GM19238 (cell line): ENCODE measurements at regions not wholly inside any gene's neighbourhood (a gene's known extent, or its start where the extent isn't known, plus 50 kb on each side); places are given as distances from the start of the nearest gene placed in this dataset.

ENCODE experiments used
- DNase-seq: peaks from one replicate; pipeline ENCODE4 v3.0.0; 2011; ENCODE audit warnings: low spot score; ENCODE audit not compliant: insufficient read length

DNA sequence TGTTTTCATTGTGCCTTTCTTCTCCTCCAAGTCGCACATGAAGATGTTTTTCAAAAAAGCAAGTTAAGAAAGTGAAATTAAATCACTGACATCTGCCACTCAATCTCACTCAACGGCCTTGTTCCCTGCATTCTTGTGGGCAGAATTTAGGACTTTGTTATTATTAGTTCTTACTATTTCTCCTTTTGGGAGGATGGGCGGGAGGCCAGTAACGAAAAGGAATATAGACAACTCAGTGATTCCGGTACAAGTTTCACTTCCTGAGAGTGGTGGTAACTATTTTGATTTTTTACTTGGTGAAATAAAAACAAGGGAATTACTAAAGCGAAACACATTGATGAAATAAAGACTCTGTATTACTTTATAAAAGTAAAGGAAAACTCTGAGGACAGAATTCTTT, 231.9 kb upstream of the HABP2 start:
- no peak for DNase-seq

- no peak for DNase-seq
These were observed 230.0 kb upstream of the HABP2 start for GRCh38 chr10:113322843-113323242.

DNA sequence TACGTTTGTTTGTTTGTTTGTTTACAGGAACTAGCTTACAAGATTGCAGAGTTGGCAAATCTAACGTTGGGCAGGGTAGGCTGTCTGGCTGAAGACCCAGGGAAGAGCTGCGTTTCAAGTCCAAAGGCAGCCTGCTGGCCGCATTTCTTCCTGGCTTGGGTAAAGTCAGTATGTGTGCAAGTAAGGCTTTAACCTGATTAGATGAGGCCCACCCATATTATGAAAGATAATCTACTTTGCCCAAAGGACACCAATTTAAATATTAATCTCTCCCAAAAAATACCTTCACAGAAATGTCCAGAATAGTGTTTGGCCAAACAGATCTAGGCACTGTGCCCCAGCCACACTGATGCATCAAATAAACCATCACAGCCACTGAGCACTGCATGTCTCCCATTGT, 228.9 kb upstream of the HABP2 start:
- no peak for DNase-seq

GRCh38 chr10:113326160-113327111, 226.4 kb upstream of the HABP2 start:
- DNase-seq, result no peak

DNA sequence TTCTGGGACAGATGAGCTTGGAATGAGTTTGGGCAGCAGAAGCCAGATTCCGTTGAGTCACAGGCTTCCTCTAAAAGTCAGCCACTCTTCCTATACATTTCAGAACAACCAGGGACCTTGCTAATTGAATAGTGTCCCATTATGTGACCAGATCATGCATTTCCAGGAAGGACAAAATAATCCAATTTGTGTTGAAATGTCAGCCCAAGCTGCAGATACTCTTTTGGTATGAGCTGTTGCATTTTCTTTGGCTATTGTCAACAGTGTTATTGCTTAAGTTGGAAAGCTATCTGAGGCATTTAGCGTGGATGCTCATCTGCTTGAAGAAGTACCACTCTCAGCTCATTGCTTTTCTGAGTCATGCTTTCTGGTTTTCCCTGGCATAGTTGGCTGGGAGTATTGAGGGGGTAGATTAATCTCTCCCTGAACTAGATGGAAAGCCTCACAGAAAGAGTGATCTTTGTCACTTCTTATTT, 223.7 kb upstream of the HABP2 start:
- DNase-seq, result no peak

DNA sequence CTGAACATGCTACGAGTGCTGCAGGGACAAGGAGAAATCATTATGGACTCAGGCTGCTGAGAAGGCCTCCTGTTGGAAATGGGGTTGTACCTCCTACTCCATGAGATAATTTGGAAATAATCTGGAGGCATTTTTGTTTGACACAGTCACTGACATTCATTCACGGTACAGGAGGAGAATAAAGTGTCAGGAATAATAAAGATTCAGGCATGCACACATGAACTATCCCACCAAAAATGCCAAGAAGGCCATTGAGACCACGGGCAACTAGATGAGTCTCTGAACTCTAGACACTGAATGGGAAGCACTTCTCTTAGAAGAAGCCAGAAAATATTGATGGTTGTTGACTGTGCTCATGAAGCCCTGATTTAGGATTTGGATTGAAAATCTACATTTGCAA, 220.9 kb upstream of the HABP2 start:
- no peak for DNase-seq

GRCh38 chr10:113333313-113333712, 219.5 kb upstream of the HABP2 start:
- DNase-seq, result no peak

- no peak for DNase-seq
These were observed 217.3 kb upstream of the HABP2 start for GRCh38 chr10:113335592-113335991.

GRCh38 chr10:113336549-113337130, 216.2 kb upstream of the HABP2 start:
- DNase-seq, result no peak

DNA sequence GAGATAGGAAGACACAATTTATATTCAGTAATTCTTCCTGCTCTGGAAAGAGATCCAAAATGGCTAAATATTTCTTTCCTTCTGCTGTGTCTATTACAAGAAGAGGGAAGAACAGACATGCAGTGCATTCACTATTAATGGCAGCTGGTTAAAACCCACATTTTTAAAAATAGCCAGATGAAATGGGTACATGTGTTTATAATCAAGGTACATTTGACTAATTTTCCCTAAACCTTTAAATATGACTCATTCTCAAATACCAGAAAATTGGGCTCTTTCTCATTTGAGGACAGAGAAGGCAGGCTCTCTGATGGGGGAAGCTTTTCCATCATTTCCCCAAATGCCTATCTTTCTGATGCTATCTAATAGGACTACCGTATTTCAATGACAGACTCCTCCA, 215.7 kb upstream of the HABP2 start:
- no peak for DNase-seq

DNA sequence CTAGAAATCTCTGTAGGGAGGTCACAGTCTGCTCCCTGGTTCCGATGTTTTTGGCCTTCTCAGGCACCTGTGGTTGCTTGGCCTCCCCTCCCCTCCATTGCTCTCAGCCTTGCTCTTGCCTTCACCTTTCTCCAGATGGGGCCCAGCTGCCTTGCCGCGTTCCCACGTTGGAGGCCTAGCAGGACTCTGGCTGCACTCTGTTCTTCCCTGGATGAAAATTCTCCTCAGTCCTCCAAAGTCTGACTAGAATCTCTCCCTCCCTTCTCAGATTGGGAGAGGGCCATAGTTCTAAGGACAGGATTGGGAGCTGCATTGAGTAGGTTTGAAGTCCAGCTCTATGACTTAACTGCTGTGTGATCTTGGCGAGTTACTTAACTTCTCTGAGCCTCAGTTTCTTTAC, 213.7 kb upstream of the HABP2 start:
- no peak for DNase-seq

DNA sequence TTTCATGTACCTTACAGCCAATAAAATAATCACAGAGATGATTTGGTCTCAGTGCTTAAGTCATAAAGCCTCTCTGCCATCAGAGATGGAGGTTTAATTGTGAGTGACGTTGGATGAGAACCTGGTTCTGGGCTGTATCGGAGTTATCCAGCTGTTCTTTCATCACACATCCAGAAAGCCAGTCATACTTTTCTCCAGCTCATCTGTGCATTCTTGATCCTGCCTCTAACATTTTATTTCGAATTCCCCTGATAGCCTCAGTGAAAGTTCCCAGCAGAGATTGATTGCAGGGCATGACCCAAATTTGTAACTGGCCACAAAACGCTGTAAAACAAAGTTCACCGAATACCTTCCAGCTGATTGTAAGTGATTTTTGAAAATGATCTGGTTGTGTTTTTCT, 212.6 kb upstream of the HABP2 start:
- no peak for DNase-seq

DNA sequence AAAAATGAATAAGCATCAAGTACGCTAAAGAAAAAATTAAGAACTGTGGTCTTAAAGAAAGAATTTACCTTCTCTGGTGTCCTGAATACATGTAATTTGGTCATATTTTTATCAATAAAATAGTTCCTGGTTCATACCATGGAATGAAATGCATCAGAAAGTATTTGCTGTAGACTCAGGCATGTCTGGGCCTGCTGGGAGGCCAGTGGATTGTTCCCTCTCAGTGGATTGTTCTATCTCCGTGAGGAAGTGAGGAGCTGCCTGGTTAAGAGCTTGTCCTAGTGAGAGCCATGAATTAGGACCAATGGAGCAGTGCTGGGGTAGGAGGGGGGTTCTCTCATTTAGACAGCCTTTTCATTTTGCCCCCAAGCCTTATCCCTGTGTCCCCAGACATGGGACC, 211.7 kb upstream of the HABP2 start:
- DNase-seq, result no peak

DNA sequence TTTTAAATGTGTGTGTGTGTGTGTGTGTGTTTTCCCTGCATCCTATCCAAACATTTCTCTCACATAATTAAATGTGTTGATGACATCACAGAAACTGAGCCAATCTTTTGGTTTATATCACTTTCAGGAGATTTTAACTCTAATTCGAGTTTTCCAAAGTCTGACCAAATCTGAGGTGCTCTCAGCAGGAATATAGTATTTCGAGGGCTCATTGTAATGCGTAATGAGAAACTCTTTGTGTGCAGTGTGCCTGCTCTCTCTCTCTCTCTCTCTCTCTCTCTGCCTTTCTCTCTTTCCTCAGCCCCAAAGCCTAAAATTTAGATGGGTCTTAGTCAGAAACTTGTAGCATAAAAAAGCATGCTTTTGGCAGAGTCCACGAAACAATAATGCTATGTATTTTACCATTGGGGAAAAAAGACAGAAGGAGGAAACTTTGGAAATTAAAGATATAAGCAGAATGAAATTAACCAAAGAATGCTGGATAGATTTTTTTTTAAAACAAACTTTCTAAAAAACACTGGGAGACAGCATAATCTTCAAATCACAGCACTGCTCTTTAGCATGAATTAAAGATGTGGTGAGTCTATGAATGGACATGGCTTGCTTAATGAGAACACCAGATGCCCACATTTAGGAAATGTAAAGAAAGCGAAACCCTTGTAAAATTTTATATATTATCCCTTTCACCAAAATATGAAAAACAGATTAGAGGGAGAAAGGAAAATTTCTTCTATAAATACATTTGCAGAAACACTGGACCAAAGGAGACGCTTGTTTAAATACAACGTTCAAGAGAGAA, 206.8 kb upstream of the HABP2 start:
- DNase-seq, result no peak

GRCh38 chr10:113347508-113347907, 205.3 kb upstream of the HABP2 start:
- DNase-seq, result no peak

DNA sequence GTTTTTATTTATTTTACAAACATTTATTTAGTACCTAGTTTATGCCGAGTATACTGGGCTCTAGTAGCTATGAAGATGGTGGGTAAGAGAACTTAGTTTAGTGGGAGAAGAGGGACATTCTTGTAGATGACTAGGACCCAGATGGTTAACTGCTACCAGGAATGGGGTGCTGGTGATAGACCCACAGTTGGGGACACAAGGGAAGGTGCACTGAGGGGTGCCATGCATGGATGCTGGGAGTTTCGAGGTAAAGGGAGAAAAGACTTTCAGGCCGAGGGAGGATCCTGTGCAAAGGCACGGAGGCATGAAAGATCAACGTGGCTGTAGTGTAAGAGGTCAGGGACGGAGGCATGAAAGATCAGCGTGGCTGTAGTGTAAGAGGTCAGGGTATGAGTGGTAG, 204.2 kb upstream of the HABP2 start:
- DNase-seq, result no peak

DNA sequence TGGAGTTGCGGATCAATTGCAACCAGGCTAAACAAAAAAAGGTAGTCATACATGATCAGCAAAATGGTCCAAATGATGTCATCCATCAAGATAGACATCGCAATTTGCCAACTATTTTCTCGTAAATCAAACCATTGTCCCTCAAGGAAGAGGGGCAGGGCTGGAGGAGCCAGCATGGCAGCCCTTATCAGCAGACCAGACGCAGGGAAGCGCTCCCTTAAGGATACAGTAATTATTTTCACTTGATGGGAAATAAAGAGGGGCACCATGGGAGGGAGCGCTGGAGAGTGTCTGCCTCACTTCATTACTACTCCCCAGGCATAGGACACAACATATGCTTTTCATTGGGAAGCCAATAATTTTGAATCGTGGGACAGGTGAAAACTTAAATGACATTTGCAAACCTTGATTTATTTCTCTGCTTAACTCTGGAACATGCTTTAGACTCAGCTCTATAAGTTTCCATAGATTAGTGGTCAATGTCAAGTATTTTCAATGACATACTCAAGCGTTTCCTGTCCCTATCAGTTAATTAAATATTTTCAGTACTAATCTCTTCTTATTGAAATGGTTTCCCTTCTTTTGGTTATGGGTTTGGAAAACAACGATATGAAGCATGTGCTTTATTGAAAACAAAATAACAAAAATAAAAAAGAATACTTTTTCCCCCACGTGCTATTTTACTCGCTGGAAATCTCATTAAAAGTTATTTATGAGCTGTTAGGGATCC, 202.4 kb upstream of the HABP2 start:
- DNase-seq, result no peak

DNA sequence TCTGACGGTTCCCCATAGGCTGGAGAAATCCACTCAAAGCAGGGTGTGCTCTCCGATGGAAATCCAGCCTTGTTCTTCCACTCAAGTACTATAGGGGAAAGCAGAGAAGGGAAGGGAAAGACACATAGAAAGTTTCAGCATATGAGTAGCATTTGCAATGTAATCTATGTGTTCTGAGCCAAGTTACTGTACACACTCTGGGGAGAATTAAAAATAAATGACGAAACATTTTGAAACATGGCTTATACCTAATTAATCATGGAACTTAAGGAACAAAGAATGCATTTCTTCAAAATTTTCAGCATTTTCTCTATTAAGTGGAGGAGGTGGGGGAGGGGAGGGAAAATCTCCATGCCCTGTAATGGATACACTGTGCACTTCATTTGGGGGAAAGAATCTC, 198.1 kb upstream of the HABP2 start:
- no peak for DNase-seq

- no peak for DNase-seq
These were observed 195.8 kb upstream of the HABP2 start for GRCh38 chr10:113356794-113357680.

DNA sequence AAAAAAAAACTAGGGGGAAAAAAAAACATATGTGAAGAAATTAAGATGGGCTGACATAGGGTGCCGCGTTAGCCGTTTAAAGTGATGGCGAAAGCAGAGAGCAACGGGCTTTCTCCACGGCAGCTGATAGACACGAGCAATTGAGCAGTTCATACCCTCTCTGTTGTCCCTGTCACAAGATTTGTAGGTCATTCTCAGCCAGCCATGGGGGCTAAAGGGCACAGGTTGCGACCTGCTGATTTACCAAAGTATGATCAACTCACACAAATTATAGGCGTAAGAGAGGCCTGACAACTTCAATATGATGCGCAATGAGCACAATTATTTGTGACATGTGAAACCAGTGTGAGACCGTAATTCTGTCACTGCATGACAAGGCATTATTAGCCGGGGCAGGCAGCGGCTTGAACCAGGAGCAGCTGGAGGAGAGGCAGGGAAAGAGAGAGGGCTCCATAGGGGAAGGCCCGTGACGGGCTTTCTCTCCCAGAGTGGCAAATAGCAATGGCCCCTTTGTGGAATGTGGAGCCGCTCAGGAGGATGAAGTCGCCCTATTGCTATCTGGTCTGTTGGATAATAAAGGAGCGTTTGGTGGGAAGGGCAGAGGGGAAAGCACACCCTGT, 195.1 kb upstream of the HABP2 start:
- DNase-seq, result no peak
